ENCODE measurements at regions not wholly inside any gene's neighbourhood (a gene's known extent, or its start where the extent isn't known, plus 50 kb on each side); places are given as distances from the start of the nearest gene placed in this dataset.

- TF ChIP-seq, protein P1, sequence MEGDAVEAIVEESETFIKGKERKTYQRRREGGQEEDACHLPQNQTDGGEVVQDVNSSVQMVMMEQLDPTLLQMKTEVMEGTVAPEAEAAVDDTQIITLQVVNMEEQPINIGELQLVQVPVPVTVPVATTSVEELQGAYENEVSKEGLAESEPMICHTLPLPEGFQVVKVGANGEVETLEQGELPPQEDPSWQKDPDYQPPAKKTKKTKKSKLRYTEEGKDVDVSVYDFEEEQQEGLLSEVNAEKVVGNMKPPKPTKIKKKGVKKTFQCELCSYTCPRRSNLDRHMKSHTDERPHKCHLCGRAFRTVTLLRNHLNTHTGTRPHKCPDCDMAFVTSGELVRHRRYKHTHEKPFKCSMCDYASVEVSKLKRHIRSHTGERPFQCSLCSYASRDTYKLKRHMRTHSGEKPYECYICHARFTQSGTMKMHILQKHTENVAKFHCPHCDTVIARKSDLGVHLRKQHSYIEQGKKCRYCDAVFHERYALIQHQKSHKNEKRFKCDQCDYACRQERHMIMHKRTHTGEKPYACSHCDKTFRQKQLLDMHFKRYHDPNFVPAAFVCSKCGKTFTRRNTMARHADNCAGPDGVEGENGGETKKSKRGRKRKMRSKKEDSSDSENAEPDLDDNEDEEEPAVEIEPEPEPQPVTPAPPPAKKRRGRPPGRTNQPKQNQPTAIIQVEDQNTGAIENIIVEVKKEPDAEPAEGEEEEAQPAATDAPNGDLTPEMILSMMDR (IDR thresholded peaks at IDR 0.05) = no peak
- TF ChIP-seq POLR2A (IDR thresholded peaks at IDR 0.05) (no peak), POLR2AphosphoS5 (IDR thresholded peaks at IDR 0.05) (no peak)
Observed at GRCh38 chr14:101276309-101277091, 284.8 kb upstream of the DIO3 start.

Data from prostate gland (tissue), 2 donors.